GM19023 (cell line): ENCODE measurements at regions not wholly inside any gene's neighbourhood (a gene's known extent, or its start where the extent isn't known, plus 50 kb on each side); places are given as distances from the start of the nearest gene placed in this dataset.

Experiments used
- ATAC-seq: cut with Tn5 transposase; IDR thresholded peaks from one replicate; pipeline ENCODE4 v1.9.1; 2021; ENCODE audit warnings: mild to moderate bottlenecking, moderate library complexity; ENCODE audit not compliant: unreplicated experiment

- ATAC-seq, result no peak
These were observed 188.0 kb upstream of the HDDC2 start for GRCh38 chr6:125489579-125490285.

GRCh38 chr6:125491860-125492618, 190.3 kb upstream of the HDDC2 start:
- no peak for ATAC-seq

GRCh38 chr6:125498606-125499005, 196.8 kb upstream of the HDDC2 start:
- no peak for ATAC-seq

- ATAC-seq, result no peak
These were observed 197.8 kb upstream of the HDDC2 start for GRCh38 chr6:125499535-125499934.

GRCh38 chr6:125503181-125503580, 201.4 kb upstream of the HDDC2 start:
- no peak for ATAC-seq

GRCh38 chr6:125507987-125508655, 206.4 kb upstream of the HDDC2 start:
- no peak for ATAC-seq

GRCh38 chr6:125508793-125509192, 207.0 kb upstream of the HDDC2 start:
- ATAC-seq, result no peak

- no peak for ATAC-seq
These were observed 207.7 kb upstream of the HDDC2 start for GRCh38 chr6:125509477-125509876.

GRCh38 chr6:125510405-125510804, 208.6 kb upstream of the HDDC2 start:
- no peak for ATAC-seq

- ATAC-seq, result no peak
These were observed 210.1 kb upstream of the HDDC2 start for GRCh38 chr6:125511809-125512396.

GRCh38 chr6:125512621-125513020, 210.9 kb upstream of the HDDC2 start:
- ATAC-seq, result peak; percentile 80

GRCh38 chr6:125513978-125514377, 212.2 kb upstream of the HDDC2 start:
- no peak for ATAC-seq

- ATAC-seq, result no peak
These were observed 214.9 kb upstream of the HDDC2 start for GRCh38 chr6:125516644-125517043.

- ATAC-seq, result no peak
These were observed 217.6 kb upstream of the HDDC2 start for GRCh38 chr6:125519367-125519766.

- no peak for ATAC-seq
These were observed 222.6 kb upstream of the HDDC2 start for GRCh38 chr6:125524356-125524755.

- no peak for ATAC-seq
These were observed 223.3 kb upstream of the HEY2 start for GRCh38 chr6:125526007-125526720.

- ATAC-seq, result no peak
These were observed 220.8 kb upstream of the HEY2 start for GRCh38 chr6:125528621-125529041.

GRCh38 chr6:125529061-125529460, 220.4 kb upstream of the HEY2 start:
- no peak for ATAC-seq

- no peak for ATAC-seq
These were observed 215.6 kb upstream of the HEY2 start for GRCh38 chr6:125533710-125534397.
